ENCODE measurements at regions not wholly inside any gene's neighbourhood (a gene's known extent, or its start where the extent isn't known, plus 50 kb on each side); places are given as distances from the start of the nearest gene placed in this dataset.
A peak's percentile ranks its signal among the peaks of the same experiment; 100 is the strongest.

DNA sequence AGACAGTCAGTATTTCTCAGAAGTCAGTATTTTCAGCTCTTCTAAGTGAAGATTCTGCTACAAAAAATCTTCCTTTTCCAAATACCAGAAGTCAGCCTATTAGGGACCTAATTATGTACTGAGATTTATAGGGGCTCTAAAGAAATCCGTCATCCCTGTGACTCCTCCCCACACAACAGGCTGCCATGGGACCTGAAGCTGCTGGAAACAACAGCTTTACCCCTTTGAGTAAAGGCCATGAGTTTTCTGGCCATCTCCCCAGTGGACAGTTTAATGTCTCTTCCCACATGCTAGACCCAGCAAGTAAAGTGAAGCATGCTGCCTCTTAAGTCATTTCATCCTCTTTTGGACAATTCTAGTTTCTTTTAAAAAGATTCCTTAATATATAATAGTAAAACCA is 255.7 kb upstream of the ACVR2A start:
- no peak overlapping the region for H3K27ac ChIP-seq
- ATAC-seq (no peak), DNase-seq (no peak)
- H3K4me1 ChIP-seq: no peaks in the 10 kb centered on the region
- H3K9me3 ChIP-seq: peaks cover 0 to 5% of the 10 kb centered on the region in 2 donors
- no peak overlapping the region for H3K4me3 ChIP-seq
- intact Hi-C loops (cut with DNase I): no loop called here
- TF ChIP-seq, protein P1, sequence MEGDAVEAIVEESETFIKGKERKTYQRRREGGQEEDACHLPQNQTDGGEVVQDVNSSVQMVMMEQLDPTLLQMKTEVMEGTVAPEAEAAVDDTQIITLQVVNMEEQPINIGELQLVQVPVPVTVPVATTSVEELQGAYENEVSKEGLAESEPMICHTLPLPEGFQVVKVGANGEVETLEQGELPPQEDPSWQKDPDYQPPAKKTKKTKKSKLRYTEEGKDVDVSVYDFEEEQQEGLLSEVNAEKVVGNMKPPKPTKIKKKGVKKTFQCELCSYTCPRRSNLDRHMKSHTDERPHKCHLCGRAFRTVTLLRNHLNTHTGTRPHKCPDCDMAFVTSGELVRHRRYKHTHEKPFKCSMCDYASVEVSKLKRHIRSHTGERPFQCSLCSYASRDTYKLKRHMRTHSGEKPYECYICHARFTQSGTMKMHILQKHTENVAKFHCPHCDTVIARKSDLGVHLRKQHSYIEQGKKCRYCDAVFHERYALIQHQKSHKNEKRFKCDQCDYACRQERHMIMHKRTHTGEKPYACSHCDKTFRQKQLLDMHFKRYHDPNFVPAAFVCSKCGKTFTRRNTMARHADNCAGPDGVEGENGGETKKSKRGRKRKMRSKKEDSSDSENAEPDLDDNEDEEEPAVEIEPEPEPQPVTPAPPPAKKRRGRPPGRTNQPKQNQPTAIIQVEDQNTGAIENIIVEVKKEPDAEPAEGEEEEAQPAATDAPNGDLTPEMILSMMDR (IDR thresholded peaks at IDR 0.05): no peak
- no peaks in the 10 kb centered on the region for H3K27me3 ChIP-seq
- H3K36me3 ChIP-seq: no peaks in the 10 kb centered on the region

DNA sequence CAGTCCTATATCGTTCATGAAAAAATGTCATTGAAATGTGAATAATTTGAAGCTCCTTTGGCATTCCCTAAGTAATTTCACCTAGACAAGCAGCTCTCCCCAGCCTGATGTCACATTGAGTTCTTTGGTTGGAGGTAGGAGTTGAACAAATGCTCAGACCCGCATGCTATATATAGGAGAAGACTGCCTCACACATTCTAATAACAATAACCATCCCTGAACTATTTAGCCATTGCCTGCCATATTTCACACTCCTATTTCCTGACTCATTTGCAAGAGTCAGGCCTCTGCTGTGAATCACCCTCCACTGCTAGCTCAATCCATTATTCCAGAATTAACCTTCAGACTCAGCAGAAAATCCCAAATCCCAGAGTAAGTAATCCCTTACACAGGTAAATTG is 256.6 kb upstream of the ACVR2A start:
- no peaks in the 10 kb centered on the region for H3K4me1 ChIP-seq
- peaks cover 0 to 5% of the 10 kb centered on the region in 2 donors for H3K9me3 ChIP-seq
- H3K36me3 ChIP-seq: no peaks in the 10 kb centered on the region
- no peak overlapping the region for H3K27ac ChIP-seq
- TF ChIP-seq, protein P1 (IDR thresholded peaks at IDR 0.05): no peak
- ATAC-seq (peak; percentile 41), DNase-seq (no peak)
- no peak overlapping the region for H3K4me3 ChIP-seq
- no peaks in the 10 kb centered on the region for H3K27me3 ChIP-seq
- intact Hi-C loops (cut with DNase I): no loop called here

DNA sequence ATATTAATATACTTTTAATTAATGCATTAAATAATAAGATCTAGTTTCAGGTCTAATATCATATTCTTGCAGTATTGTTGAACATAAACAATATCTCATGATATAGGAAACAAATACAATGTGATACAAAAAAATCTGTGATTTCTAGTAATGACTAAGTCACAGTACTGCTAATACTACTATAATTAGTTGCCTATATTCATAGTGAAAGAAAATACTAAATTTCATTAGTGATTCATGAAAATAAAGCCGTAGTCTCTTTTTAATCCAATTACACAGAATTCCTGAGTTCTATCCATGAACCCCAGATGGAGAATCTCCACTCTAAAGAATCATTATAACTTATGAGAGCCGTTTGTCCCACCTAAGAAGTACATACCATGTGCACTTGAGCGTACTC is 266.3 kb upstream of the ACVR2A start:
- TF ChIP-seq, protein P1 (IDR thresholded peaks at IDR 0.05): no peak
- intact Hi-C loops (cut with DNase I): no loop called here

DNA sequence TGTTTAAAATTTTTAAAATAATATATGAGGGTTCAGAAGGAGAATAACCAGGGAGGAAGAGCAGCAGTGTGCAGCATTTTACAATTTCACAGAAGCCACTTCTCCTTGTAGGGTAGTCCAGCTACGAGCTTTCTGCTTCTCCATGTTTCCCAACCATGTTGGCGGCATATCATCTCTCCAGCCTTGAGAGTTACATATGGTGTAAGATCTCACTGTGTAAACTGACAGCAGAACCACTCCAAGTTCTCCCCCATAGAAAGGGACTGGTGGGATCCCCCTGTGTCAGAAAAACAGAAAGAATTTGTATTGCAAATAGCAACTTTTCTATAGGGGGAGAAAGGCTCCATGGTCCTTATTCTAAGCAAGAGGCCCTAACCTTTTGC is 266.8 kb upstream of the ACVR2A start:
- TF ChIP-seq, protein P1 (IDR thresholded peaks at IDR 0.05): no peak
- Histone ChIP-seq H3K36me3 (no peaks in the 10 kb centered on the region), H3K27me3 (no peaks in the 10 kb centered on the region), H3K4me1 (no peaks in the 10 kb centered on the region), H3K4me3 (no peak overlapping the region), H3K9me3 (no peaks in the 10 kb centered on the region), H3K27ac (no peak overlapping the region)
- intact Hi-C loops (cut with DNase I): no loop called here
- no peak for ATAC-seq
- no peak for DNase-seq

More for the DNA sequence above, 266.3 kb upstream of the ACVR2A start:
- H3K9me3 ChIP-seq: no peaks in the 10 kb centered on the region
- H3K36me3 ChIP-seq: no peaks in the 10 kb centered on the region
- H3K4me1 ChIP-seq: no peaks in the 10 kb centered on the region
- H3K27ac ChIP-seq: no peak overlapping the region
- H3K27me3 ChIP-seq: no peaks in the 10 kb centered on the region
- DNase-seq (no peak), ATAC-seq (no peak)
- no peak overlapping the region for H3K4me3 ChIP-seq

DNA sequence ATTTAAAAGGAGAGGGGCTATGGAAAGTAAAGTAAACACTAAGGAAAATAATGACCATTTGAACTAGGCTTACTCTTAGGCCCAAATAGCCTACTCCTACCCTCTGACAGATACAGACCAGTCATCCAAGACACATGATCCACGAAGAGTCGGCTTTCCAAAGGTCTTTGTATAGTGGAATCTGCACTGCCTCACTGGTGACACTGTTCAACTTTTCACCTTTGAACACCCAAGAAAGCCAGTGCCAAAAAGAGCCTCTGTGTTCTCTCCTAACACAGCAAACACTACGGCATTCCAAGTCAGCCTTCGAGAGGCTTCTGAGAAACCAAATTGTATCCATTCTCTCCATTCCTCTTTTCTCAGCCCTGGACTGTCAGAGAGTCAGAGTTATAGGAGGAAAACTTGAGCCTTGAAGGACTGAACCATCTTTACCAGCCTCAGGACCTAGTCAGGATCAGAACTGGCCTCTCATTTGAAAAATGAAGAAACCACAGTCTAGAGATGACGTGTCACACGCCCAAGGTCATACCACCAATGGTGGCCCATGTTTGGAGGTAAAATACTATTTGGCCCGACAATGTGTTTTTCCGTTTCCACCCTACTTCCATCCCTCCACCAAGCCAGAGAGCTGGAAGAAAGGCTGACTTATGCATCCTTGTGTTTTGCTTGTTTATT is 267.4 kb upstream of the ACVR2A start:
- TF ChIP-seq, protein P1 (IDR thresholded peaks at IDR 0.05): no peak
- Histone ChIP-seq H3K9me3 (no peaks in the 10 kb centered on the region), H3K27ac (no peak overlapping the region), H3K4me1 (no peaks in the 10 kb centered on the region), H3K27me3 (no peaks in the 10 kb centered on the region), H3K4me3 (no peak overlapping the region), H3K36me3 (no peaks in the 10 kb centered on the region)
- intact Hi-C loops (cut with DNase I): no loop called here
- no peak for ATAC-seq
- no peak for DNase-seq

Data from left lung (tissue), 4 donors.